ENCODE measurements at regions not wholly inside any gene's neighbourhood (a gene's known extent, or its start where the extent isn't known, plus 50 kb on each side); places are given as distances from the start of the nearest gene placed in this dataset.
A peak's percentile ranks its signal among the peaks of the same experiment; 100 is the strongest.

DNA sequence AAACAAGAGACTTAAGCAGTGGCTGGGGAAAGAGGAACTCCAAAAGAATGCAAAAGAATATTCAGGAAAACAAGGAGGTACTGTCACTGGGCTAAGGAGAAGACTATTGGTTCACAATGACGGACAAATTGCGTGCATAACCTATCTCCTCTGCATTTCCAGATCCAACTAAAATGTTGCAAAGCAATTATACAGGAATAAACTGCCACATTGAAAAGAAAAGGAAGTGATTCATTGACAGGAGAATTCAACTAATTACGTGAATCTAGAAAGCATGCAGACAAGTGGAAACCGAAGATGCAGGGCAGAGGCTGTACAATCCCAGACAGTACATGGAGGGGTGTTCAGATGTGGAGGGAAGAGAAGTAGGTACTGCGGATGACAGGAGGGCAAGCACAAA is 152.8 kb upstream of the RIPOR2 start:
- peak; percentile 66 for DNase-seq (ENCODE audit: low read depth)
- TF ChIP-seq, protein P1, sequence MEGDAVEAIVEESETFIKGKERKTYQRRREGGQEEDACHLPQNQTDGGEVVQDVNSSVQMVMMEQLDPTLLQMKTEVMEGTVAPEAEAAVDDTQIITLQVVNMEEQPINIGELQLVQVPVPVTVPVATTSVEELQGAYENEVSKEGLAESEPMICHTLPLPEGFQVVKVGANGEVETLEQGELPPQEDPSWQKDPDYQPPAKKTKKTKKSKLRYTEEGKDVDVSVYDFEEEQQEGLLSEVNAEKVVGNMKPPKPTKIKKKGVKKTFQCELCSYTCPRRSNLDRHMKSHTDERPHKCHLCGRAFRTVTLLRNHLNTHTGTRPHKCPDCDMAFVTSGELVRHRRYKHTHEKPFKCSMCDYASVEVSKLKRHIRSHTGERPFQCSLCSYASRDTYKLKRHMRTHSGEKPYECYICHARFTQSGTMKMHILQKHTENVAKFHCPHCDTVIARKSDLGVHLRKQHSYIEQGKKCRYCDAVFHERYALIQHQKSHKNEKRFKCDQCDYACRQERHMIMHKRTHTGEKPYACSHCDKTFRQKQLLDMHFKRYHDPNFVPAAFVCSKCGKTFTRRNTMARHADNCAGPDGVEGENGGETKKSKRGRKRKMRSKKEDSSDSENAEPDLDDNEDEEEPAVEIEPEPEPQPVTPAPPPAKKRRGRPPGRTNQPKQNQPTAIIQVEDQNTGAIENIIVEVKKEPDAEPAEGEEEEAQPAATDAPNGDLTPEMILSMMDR (IDR thresholded peaks at IDR 0.05; ENCODE audit: low read length, missing control alignments): no peak
- H3K4me3 ChIP-seq (replicated peaks; ENCODE audit: low read depth, low read length): no peak overlapping the region

DNA sequence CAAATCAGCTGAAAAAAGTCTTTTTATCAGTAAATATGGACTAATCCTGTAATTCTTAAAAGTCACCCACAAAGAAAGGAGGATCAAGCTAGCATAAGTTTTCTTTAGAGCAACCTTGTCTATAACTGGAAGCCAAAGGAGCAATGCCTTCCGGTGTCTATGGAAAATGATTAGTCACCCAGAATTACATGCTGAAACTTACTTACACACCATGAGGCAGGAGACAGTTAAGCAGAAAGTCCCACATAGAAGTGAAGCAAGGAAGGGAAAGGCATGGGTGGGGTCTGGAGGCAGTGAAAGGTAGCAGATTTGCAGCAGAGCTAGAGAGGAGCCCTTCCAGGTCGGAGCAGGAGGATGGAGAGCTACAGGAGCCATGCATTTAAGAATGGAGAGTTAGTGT is 153.7 kb upstream of the RIPOR2 start:
- no peak overlapping the region for H3K4me3 ChIP-seq (replicated peaks; ENCODE audit: low read depth, low read length)
- DNase-seq (ENCODE audit: low read depth): peak; percentile 46
- TF ChIP-seq, protein P1 (IDR thresholded peaks at IDR 0.05; ENCODE audit: low read length, missing control alignments): no peak

DNA sequence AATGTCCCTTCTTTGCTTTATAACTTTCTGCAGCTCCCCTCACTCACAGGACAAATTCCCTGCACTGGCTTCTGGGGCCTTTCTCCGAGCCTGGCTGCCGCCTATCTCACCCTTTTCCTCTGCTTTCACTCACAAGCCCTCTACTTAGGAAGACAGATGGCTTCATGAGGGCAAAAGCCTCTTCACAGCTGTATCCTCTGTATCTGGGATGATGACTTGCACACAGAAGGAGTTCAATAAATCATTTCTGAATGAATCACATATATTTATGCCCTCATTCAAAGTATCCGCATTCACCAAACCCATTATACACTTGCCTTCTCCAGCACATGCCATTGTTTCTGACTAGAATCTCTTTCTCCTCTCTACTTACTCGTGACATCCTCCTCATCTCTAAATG is 159.0 kb upstream of the RIPOR2 start:
- no peak overlapping the region for H3K4me3 ChIP-seq (replicated peaks; ENCODE audit: low read depth, low read length)
- TF ChIP-seq, protein P1 (IDR thresholded peaks at IDR 0.05; ENCODE audit: low read length, missing control alignments): no peak
- no peak for DNase-seq (ENCODE audit: low read depth)

DNA sequence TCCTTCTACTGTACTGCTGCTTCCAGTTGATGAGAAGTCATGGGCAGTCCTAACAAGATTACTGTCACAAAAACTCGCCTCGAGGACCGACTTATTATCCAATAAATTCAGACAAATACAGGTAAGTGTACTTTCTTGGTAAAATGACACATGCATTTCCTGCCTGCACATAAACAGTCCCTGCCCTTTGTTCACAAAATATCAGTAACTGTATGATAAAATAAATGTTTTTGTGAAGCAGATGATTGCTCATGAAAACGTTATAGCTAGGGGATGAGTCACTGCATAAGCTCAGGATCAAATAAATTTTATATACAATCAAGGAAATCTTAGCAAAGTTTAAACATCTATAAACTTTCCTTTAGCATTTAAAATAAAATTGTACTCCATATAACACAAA is 164.5 kb upstream of the RIPOR2 start:
- DNase-seq (ENCODE audit: low read depth): no peak
- TF ChIP-seq, protein P1 (IDR thresholded peaks at IDR 0.05; ENCODE audit: low read length, missing control alignments): no peak
- H3K4me3 ChIP-seq (replicated peaks; ENCODE audit: low read depth, low read length): no peak overlapping the region

DNA sequence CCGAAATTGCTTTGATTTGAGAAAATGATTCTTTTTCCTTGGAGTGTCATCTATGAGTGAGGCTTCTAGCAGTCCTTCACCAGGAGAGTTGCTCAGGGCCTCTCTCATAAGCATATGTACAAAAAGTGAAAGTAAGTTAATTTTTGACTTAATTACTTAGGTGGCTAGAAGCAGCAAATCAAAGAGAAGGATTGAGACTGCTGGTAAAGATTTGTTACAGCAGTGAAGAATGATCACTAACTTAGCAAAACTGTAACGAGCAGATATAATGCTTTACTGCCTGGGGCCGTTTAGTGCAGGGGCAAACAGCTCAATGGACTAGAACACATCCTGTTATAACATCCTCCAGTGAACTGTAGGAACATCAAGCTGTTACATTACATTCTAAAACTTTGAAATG is 167.8 kb upstream of the RIPOR2 start:
- TF ChIP-seq, protein P1 (IDR thresholded peaks at IDR 0.05; ENCODE audit: low read length, missing control alignments): no peak

DNA sequence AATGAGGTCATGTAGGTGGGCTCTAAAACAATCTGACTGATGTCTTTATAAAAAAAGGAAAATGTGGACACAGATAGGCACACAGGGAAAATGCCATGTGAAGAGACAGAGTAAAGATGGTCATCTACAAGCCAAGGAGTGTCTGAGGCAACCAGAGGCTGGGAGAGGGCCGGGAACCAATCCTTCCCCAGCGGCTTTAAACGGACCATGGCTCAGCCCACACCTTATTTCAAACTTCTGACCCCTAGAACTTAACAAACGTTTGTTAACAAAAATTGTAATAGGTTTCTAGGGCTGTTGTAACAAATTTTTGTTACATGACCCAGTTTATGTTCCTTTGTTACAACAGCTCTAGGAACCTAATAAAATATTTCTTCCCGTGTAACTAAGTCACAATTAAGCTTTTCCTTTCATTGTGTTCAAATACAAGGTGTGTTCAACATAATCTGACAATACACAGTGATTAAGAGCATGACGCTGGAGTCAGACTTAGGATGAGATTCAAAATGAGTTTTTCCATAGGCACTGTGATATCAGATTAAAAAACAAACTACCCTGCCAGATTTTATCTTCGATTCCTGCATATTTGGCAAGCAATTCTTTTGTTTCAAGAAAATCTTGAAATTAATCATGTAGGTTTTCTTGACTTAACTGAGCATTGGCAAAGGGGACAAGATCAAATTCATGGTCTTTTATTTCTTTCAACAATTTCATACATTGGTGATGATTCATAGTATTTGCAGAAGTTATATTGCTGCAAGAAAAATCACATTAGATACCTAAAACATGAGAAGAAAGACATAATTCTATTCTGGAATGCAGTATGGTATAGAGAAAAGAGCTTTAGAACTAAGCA is 169.5 kb upstream of the RIPOR2 start:
- DNase-seq (ENCODE audit: low read depth): no peak
- TF ChIP-seq, protein P1 (IDR thresholded peaks at IDR 0.05; ENCODE audit: low read length, missing control alignments): no peak
- H3K4me3 ChIP-seq (replicated peaks; ENCODE audit: low read depth, low read length): no peak overlapping the region

More for the DNA sequence above, 167.8 kb upstream of the RIPOR2 start:
- H3K4me3 ChIP-seq (replicated peaks; ENCODE audit: low read depth, low read length): no peak overlapping the region
- DNase-seq (ENCODE audit: low read depth): no peak

DNA sequence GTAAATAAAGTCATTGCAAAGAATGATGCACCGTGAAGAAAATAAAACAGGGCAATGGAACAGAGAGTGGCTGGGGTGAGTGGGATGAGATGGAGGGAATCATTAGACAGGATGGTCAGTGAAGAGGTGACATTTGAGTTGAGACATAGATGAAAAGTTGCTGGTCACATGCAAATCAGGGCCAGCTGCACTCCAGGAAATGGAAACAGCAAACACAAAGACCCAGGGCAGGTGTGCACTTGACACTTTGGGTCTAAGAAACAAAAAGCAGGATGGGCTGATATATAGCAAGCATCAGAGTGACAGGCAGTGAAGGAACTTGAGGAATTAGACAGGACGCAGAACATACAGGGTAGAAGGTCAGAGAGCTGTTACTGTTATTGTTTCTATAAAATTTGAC is 171.5 kb upstream of the RIPOR2 start:
- H3K4me3 ChIP-seq (replicated peaks; ENCODE audit: low read depth, low read length): no peak overlapping the region
- no peak for DNase-seq (ENCODE audit: low read depth)
- TF ChIP-seq, protein P1 (IDR thresholded peaks at IDR 0.05; ENCODE audit: low read length, missing control alignments): no peak
